H7 (cell line): ENCODE measurements at regions not wholly inside any gene's neighbourhood (a gene's known extent, or its start where the extent isn't known, plus 50 kb on each side); places are given as distances from the start of the nearest gene placed in this dataset.

Source experiments
- DNase-seq: peaks from one replicate; pipeline ENCODE4 v3.0.0; 2012
- H3K27me3 ChIP-seq: 2 replicates; pipeline ENCODE4 v1.6.0; 2011; ENCODE audit warnings: mild to moderate bottlenecking, low read length; ENCODE audit not compliant: control insufficient read depth, insufficient read depth
- H3K36me3 ChIP-seq: replicated peaks from 2 replicates; pipeline ENCODE4 v1.5.1; 2011; ENCODE audit warnings: low read length; ENCODE audit not compliant: control insufficient read depth, insufficient read depth
- H3K4me3 ChIP-seq: 2 replicates; pipeline ENCODE4 v1.5.1; 2011; ENCODE audit warnings: low read depth, mild to moderate bottlenecking, control low read depth, low read length, moderate library complexity; ENCODE audit not compliant: insufficient read depth

DNA sequence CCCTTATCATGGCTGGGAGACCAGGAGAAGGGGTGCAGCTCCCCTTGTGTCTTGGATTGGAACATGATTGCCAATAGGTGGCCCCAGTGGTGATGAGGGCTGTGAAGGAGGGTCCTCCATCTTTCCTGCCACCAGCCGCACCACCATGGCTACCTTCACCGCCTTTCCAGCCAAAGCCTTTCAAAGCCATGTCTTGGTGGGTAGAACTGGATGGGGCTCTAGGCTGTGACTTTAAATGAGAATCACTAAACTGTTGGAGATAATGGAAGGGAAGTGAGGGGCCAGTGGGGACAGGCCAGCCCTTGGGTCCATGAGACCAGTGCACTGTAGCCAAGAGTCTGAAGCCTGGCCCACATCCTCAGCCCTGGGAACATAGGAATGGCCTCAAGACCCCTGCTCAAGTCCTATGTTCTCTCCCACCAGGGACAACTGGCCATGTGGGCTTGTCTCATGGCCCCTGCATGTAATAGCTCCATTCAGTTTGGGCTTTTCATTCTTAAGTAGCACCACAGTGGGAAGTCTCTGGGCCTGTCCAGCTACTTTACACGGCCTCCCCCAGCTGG is 345.7 kb downstream of the DYSF start:
- no peaks in the 10 kb centered on the region for H3K27me3 ChIP-seq
- H3K36me3 ChIP-seq: no peaks in the 10 kb centered on the region
- no peak for DNase-seq

DNA sequence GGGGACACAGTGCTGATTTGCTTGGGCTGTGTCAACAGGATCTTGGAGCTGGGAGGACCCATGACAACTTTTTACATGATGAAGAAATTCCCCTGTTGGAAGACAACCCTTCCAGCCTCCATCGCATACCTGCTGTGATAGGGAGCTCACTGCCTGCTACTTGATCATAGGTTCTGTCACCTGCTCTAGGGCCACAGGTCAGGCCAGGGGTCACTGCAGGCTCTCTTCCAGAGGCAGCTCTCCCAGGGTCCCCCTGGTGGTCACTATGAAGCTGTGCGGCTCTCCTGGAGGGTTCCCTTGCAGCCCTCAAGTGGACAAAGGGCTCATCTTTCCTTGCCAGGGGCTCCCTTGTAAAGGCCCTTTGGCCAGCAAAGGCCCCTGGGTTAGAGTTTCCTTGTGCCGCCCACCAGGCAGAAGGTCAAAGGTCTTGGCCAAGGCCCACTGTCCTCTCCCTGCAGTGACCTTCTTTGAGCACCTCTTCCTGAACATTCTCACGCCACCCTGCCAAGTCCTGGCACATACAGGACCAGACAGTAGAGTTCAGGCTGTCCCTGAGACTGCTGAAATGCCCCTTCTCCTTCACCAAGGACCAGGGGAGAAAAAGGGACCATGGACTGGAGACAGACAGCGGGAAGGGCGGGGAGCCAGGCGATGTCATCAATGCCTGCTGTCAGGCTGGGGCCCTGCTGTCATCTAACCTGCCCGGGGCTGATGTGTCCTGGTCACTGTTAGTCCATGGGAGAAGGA is 345.1 kb downstream of the DYSF start:
- no peaks in the 10 kb centered on the region for H3K27me3 ChIP-seq
- no peak overlapping the region for H3K4me3 ChIP-seq
- DNase-seq: peak; percentile 90
- no peaks in the 10 kb centered on the region for H3K36me3 ChIP-seq

More for the DNA sequence above, 345.7 kb downstream of the DYSF start:
- H3K4me3 ChIP-seq: no peak overlapping the region

DNA sequence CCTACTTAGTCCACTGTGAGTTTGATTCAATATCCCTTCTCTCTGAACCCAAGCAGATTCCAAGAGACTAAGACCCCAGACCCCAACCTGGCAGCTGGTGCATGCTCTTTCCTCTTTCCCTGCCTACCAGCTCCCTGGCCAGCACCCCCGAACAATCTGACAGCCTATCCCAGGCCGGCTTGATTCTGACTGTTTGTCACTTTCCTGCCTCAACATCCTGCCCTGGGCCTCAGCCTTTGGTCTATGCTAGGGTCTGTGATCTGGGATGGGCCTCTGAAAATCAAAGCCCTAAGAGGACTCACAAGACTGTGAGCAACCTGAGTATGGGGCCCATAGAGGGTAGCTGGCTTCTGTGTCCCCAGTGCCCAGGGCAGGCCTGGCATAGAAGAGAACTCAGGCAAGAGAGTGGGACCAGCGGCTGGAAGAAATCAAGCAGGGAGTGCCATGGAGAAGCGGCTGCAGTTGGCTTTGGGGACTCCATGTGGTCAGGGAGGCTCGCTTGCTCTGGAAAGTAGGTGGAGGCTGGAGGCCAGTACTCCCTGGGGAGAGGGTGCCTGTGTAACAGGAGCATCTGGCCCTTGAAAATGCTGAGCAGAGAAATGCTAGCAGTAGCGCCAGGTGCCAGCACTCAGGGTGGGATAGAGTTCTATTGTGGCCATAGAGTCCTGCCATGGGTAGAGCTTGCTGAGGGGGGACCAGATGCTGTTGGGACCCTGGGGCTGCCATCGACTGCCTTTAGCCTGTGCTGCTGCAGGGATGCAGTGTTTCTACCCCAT is 343.9 kb downstream of the DYSF start:
- no peaks in the 10 kb centered on the region for H3K27me3 ChIP-seq
- no peaks in the 10 kb centered on the region for H3K36me3 ChIP-seq
- no peak overlapping the region for H3K4me3 ChIP-seq
- no peak for DNase-seq

DNA sequence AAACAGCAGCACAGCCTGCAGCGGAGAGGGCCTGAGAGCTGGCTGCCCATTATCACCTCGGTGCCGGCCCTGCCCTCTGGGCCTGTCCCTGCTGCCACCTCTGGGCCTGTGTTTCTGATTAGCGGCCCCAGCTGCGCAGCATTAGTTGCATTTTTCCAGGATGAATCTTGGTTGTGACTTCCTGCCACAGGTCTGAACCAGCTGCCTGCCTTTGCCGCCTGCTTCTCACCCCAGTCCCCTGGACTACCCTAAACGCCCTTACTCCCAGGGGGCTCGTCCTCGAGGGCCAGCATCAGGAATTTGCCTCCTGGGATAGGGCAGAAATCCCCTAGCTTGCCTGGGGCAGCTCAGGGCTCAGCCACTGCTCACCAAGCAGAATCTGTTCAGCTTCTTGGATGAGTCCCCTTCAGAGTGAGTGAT is 342.8 kb downstream of the DYSF start:
- H3K27me3 ChIP-seq: no peaks in the 10 kb centered on the region
- DNase-seq: no peak
- no peaks in the 10 kb centered on the region for H3K36me3 ChIP-seq
- no peak overlapping the region for H3K4me3 ChIP-seq

- no peak overlapping the region for H3K4me3 ChIP-seq
- no peak for DNase-seq
- H3K27me3 ChIP-seq: no peaks in the 10 kb centered on the region
- H3K36me3 ChIP-seq: no peaks in the 10 kb centered on the region
Observed at GRCh38 chr2:71795486-71795885, 342.1 kb downstream of the DYSF start.

DNA sequence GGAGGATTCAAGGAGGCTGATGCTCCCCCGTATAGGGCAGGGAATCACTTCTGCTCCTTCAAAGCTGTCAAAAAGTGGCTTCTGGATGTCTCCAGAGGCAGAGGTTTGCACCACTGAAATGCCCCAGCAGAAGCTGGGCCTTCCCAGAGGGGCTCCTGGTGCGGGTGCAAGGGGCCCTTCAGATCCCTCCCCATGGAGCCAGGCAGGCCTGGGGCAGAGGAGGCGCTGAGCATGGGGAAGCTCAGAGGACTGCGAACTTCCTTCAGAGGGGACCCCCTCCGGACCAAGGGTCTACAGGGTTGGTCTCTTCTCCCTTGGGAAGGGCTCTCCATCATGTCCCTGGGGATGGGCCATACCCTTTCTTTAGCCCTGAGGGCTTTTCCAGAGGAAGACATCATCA is 341.2 kb downstream of the DYSF start:
- H3K27me3 ChIP-seq: no peaks in the 10 kb centered on the region
- no peak for DNase-seq
- no peak overlapping the region for H3K4me3 ChIP-seq
- H3K36me3 ChIP-seq: no peaks in the 10 kb centered on the region

DNA sequence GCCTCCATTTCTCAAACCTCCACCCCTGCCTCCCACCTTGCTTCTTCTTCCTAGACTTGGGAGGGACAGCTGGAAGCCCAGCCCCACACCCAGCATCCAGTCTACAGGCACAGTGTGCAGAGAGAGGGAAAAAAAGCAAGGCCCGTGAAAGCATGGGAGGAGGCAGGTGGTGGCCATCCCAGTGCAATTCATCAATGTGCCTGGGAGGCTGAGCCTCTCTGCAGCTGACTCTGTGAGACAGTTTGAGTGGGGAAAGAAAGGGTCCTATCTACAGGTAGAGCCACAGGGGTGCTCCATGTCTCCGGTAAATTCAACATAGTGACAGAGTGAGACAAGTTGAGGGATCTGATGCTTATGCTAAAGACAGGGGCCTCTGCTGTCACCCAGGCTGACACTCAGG is 340.6 kb downstream of the DYSF start:
- no peaks in the 10 kb centered on the region for H3K27me3 ChIP-seq
- no peak for DNase-seq
- H3K36me3 ChIP-seq: no peaks in the 10 kb centered on the region
- no peak overlapping the region for H3K4me3 ChIP-seq

DNA sequence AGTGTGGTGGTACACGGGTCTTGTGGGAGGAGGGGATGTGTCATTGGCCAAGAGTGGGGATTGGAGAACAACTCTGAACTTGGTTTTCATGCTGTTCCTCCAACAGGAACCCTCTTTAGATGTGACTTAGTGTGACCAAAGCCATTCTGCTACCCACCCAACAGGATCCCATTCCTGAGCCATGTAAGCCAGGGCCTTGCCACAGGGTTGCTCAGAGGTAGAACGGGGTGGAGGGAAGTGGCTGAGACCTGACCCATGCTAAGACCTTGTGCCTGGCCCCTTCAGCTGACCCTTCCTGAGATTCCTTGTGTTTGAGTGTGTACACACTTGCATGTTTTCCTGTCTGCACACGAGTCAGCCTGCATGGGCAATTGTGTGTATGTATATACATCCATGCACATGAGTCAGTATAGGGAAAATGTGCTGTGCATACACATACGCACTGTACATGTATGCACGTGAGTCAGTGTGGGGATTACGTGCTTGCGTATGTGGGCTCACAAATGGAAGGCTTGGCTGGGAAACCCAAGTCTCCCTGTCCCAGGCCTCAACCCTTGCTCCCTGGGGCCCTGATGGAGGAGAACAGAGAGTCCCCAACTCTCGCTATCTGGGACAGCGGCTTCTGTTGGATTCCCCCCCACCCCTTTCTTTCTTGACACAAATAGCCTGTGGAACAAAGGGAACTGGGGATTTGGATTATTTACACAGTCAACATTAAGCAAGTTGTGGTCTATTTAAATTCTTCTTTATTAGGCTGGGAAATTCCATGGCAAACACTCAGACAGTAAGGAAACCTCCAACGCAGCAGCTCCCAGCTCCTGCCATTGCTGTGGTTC is 339.8 kb downstream of the DYSF start:
- H3K27me3 ChIP-seq: no peaks in the 10 kb centered on the region
- no peak for DNase-seq
- H3K4me3 ChIP-seq: no peak overlapping the region
- H3K36me3 ChIP-seq: no peaks in the 10 kb centered on the region

DNA sequence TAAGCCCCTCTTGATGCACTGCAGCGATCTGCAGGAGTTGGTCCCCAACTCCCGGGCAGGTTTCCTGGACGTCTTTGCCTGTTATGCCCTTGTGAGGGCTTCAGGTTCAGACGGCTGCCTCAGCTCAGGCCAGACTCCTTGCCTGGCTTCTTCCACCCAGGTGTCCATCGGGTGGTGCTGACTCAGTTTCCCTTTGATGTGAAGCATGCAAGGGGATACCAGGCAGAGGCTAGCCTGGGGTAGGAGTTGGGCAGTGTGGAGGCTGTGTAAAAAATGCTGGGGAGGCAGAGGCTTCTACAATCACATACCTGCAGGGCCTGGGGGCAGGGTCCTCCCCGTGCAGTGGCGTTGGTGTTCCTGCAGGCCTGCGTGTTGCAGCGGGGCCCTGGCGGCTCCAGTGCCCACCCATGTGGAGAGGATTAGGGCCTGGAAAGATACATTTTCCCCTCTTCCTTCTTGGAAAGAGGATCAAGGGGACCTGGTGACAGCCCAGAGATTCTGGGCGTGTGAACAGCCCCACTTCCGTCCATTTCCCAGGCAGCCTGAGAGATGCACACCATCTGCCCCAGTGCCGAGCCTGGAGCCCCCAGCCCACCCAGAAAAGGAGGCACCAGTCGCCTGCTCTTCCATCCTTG is 338.3 kb downstream of the DYSF start:
- no peak overlapping the region for H3K4me3 ChIP-seq
- H3K36me3 ChIP-seq: no peaks in the 10 kb centered on the region
- H3K27me3 ChIP-seq: no peaks in the 10 kb centered on the region
- no peak for DNase-seq

DNA sequence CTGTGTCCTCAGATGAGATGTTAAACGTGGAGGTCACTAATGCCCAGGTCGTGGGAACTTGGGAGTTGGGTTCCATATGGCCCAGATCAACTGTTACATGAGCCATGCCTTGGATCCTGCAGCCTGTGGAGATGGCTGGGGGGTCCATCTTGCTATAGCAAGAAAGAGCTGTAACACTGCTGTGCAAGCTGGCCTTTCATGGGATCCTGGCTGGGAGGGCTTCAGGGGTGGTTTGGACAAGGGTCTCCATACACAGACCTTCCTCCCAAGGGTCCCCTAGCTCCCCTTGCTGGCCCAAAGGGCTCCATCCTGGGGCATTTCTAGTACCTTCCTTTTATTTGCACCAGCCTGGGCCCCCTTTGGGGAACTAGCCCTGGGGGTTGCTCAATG is 337.7 kb downstream of the DYSF start:
- no peak overlapping the region for H3K4me3 ChIP-seq
- no peaks in the 10 kb centered on the region for H3K27me3 ChIP-seq
- DNase-seq: no peak
- no peaks in the 10 kb centered on the region for H3K36me3 ChIP-seq

- no peaks in the 10 kb centered on the region for H3K27me3 ChIP-seq
- DNase-seq: no peak
- no peak overlapping the region for H3K4me3 ChIP-seq
- no peaks in the 10 kb centered on the region for H3K36me3 ChIP-seq
Observed at GRCh38 chr2:71790226-71791060, 337.1 kb downstream of the DYSF start.

DNA sequence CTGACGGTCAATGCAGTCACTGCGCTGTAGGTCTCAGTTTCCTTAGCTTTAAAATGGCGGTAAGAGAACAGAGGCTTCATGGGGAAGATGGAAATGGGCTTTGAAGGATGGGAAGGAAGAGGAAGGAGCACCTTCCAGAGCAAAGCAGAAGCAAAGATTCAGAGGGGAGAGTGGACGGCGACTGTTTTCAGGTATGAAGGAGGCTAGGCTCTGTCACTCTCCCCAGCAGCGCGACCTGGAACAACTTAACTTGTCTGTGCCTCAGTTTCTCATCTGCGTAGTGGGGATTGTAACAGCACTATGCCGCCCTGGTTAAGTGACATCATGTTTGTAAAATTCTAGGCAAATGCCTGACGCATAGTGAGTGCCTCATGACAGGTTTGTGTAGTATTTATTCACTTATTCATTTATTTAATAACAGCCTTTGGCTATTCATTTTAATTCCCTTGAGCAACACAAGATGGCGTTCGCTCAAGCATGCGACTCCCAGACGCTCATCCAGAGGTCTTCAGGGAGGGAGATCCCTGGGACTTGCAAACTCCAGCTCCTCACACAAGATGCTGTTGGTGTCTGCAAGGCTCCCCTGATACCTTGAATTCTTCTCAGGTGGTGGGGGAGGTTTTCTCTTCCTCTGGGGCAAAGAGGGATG is 336.3 kb downstream of the DYSF start:
- Histone ChIP-seq H3K36me3 (no peaks in the 10 kb centered on the region), H3K4me3 (no peak overlapping the region), H3K27me3 (no peaks in the 10 kb centered on the region)
- DNase-seq: peak; percentile 60

DNA sequence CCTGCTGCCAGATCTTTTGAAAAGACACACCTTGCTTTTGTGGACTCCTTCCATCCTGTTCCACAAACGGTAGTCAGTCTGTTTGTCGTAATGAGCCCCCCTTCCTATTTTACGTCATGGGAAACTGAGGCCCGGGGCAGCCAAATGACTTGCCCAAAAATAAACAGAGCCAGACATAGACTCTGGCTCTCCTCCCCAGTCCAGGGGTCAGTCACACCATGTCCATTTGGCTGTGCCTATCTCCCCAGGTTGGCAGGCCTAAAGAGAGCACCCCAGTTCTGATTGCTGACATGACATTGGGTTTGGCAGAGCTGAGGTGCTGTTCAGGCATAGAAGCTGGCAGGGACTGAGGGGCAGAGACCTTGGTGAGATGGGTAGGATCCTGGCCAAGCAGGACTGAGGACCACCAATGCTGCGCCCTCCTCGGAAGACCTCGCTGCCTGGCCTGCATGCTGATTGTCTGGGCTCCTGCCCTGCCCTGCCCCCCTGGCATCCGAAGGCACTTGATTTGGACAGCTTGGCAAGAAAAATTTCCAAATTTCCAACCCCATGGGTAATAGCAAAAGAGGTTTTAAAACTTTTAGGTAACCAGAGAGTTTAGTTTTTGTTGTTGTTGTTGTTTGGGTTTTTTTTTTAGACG is 335.4 kb downstream of the DYSF start:
- no peak for DNase-seq
- no peaks in the 10 kb centered on the region for H3K36me3 ChIP-seq
- H3K4me3 ChIP-seq: no peak overlapping the region
- no peaks in the 10 kb centered on the region for H3K27me3 ChIP-seq
